HepG2 (cell line): ENCODE measurements at regions not wholly inside any gene's neighbourhood (a gene's known extent, or its start where the extent isn't known, plus 50 kb on each side); places are given as distances from the start of the nearest gene placed in this dataset.

Experiments used
- GTF2F1 ChIP-seq: fragments of 150-350 bp; IDR thresholded peaks from 2 replicates; pipeline ENCODE4 v1.6.1; 2014; ENCODE audit warnings: low read length
- RAD21 ChIP-seq: fragments of 450-650 bp; formaldehyde crosslinking; IDR thresholded peaks from 2 replicates; pipeline ENCODE4 v1.5.0; 2020; ENCODE audit warnings: mild to moderate bottlenecking
- TAF1 ChIP-seq: sonication (generic); formaldehyde crosslinking; IDR thresholded peaks from 2 replicates; pipeline ENCODE4 v1.4.0; 2020; ENCODE audit warnings: missing genetic modification reagents
- TRIM24 ChIP-seq: sonication (generic); formaldehyde crosslinking; IDR thresholded peaks from 2 replicates; pipeline ENCODE4 v1.8.0; 2022; ENCODE audit warnings: mild to moderate bottlenecking, missing genetic modification reagents
- TF ChIP-seq, protein P1 (sequence below): sonication (generic); formaldehyde crosslinking; IDR thresholded peaks from 2 replicates; pipeline ENCODE4 v1.5.0; 2020; ENCODE audit warnings: mild to moderate bottlenecking, missing genetic modification reagents, moderate library complexity

DNA sequence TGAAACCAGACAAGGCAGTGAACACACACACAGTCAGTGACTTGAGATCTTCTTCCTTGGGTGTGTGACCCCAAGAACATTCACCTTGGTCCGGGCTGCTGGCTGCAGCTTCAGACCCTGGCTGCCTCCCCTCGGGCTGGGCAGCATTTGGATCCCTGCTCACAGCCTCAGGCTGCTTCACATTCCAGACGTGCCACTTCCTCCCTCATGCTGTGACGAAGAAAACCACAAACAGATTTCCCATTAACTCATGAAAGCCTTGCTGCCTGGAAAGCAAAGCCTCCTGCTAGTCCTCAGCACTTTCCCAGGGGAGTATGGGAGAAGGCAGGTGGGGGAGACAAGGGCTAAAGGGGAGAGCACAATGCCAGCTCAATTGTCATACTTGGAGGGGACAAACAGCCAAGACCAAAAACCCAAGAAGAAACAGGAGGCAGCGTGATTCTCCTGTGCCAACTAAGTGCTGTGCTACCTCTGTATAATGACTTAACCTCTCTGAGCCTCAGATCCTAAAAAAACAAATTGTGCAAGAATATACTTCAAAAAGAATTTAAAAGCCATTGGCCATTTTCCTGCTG lies 594.6 kb upstream of the BRINP1 start:
- TF ChIP-seq GTF2F1 = no peak
- TF ChIP-seq, protein P1, sequence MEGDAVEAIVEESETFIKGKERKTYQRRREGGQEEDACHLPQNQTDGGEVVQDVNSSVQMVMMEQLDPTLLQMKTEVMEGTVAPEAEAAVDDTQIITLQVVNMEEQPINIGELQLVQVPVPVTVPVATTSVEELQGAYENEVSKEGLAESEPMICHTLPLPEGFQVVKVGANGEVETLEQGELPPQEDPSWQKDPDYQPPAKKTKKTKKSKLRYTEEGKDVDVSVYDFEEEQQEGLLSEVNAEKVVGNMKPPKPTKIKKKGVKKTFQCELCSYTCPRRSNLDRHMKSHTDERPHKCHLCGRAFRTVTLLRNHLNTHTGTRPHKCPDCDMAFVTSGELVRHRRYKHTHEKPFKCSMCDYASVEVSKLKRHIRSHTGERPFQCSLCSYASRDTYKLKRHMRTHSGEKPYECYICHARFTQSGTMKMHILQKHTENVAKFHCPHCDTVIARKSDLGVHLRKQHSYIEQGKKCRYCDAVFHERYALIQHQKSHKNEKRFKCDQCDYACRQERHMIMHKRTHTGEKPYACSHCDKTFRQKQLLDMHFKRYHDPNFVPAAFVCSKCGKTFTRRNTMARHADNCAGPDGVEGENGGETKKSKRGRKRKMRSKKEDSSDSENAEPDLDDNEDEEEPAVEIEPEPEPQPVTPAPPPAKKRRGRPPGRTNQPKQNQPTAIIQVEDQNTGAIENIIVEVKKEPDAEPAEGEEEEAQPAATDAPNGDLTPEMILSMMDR (CRISPR knock-in tag) = no peak
- no peak for TF ChIP-seq TRIM24
- no peak for TF ChIP-seq TAF1
- no peak for TF ChIP-seq RAD21 (CRISPR knock-in tag)
